Astrocyte (in vitro differentiated cells and primary cell): ENCODE measurements at regions not wholly inside any gene's neighbourhood (a gene's known extent, or its start where the extent isn't known, plus 50 kb on each side); places are given as distances from the start of the nearest gene placed in this dataset.

Source experiments
- DNase-seq: peaks from one replicate; pipeline ENCODE4 v3.0.0-alpha.2; 2010; ENCODE audit warnings: low read depth
- FAIRE-seq: peaks from 2 replicates; lab custom pipeline; 2011; peaks lifted over from hg19 to GRCh38; lab: Jason Lieb, UNC
- H2AFZ ChIP-seq: 2 replicates; pipeline ENCODE4 v1.6.0; 2012; ENCODE audit warnings: low read depth, low read length, inconsistent platforms
- H3K27ac ChIP-seq: 2 replicates; pipeline ENCODE4 v1.5.1; 2011; ENCODE audit warnings: low read depth, low read length, inconsistent platforms
- H3K27me3 ChIP-seq: 2 replicates; pipeline ENCODE4 v1.6.0; 2011; ENCODE audit warnings: low read length, inconsistent platforms; ENCODE audit not compliant: insufficient read depth
- H3K36me3 ChIP-seq: 2 replicates; pipeline ENCODE4 v1.5.1; 2011; ENCODE audit warnings: low read length, inconsistent platforms; ENCODE audit not compliant: insufficient read depth
- H3K4me1 ChIP-seq: 2 replicates; pipeline ENCODE4 v1.5.1; 2011; ENCODE audit warnings: low read length, inconsistent platforms; ENCODE audit not compliant: insufficient read depth
- H3K4me2 ChIP-seq: 2 replicates; pipeline ENCODE4 v1.6.0; 2012; ENCODE audit warnings: low read length, inconsistent platforms
- H3K4me3 ChIP-seq: 2 replicates; pipeline ENCODE4 v1.5.1; 2011; ENCODE audit warnings: low read depth, mild to moderate bottlenecking, low read length, inconsistent platforms; ENCODE audit not compliant: insufficient read depth
- H3K79me2 ChIP-seq: 2 replicates; pipeline ENCODE4 v1.6.0; 2012; ENCODE audit warnings: mild to moderate bottlenecking, low read length, inconsistent platforms; ENCODE audit not compliant: insufficient read depth
- H3K9ac ChIP-seq: 2 replicates; pipeline ENCODE4 v1.6.0; 2012; ENCODE audit warnings: mild to moderate bottlenecking, low read length, inconsistent platforms
- H3K9me3 ChIP-seq: 2 replicates; pipeline ENCODE4 v1.5.1; 2012; ENCODE audit warnings: low read depth, mild to moderate bottlenecking, low read length, inconsistent platforms; ENCODE audit not compliant: insufficient read depth
- H4K20me1 ChIP-seq: 2 replicates; pipeline ENCODE4 v1.6.0; 2012; ENCODE audit warnings: low read length, inconsistent platforms; ENCODE audit not compliant: insufficient read depth
- H3K27ac Mint-ChIP-seq: one replicate; pipeline ENCODE4 v1.8.0; 2021; ENCODE audit warnings: mild to moderate bottlenecking, mixed read lengths; ENCODE audit not compliant: unreplicated experiment
- H3K27me3 Mint-ChIP-seq: one replicate; pipeline ENCODE4 v1.8.0; 2021; ENCODE audit warnings: low read depth, mixed read lengths; ENCODE audit not compliant: unreplicated experiment
- H3K36me3 Mint-ChIP-seq: one replicate; pipeline ENCODE4 v1.8.0; 2021; ENCODE audit warnings: low read depth, mixed read lengths; ENCODE audit not compliant: unreplicated experiment
- H3K4me1 Mint-ChIP-seq: one replicate; pipeline ENCODE4 v1.8.0; 2021; ENCODE audit warnings: low read depth, mixed read lengths; ENCODE audit not compliant: unreplicated experiment
- H3K4me3 Mint-ChIP-seq: one replicate; pipeline ENCODE4 v1.8.0; 2021; ENCODE audit warnings: mild to moderate bottlenecking, moderate library complexity, mixed read lengths; ENCODE audit not compliant: unreplicated experiment
- H3K9me3 Mint-ChIP-seq: one replicate; pipeline ENCODE4 v1.8.0; 2021; ENCODE audit warnings: mild to moderate bottlenecking, mixed read lengths; ENCODE audit not compliant: unreplicated experiment
- EZH2 ChIP-seq: IDR thresholded peaks from 2 replicates; pipeline ENCODE4 v1.6.1; 2012; ENCODE audit warnings: mild to moderate bottlenecking, low read length, inconsistent platforms; ENCODE audit not compliant: insufficient read depth
- TF ChIP-seq, protein P1 (sequence below): IDR thresholded peaks from 2 replicates; pipeline ENCODE4 v1.5.1; 2011; ENCODE audit warnings: low read depth, mild to moderate bottlenecking, inconsistent platforms, low read length, moderate library complexity; ENCODE audit not compliant: insufficient read depth

GRCh38 chr3:194996746-194997145 is 274.2 kb downstream of the XXYLT1 start:
- no peaks in the 10 kb centered on the region for H3K79me2 ChIP-seq
- no peak overlapping the region for H3K9ac ChIP-seq
- H3K27me3 Mint-ChIP-seq: peaks cover 53% of the 10 kb centered on the region
- H4K20me1 ChIP-seq: no peaks in the 10 kb centered on the region
- H3K4me2 ChIP-seq: no peak overlapping the region
- no peak overlapping the region for H2AFZ ChIP-seq
- H3K4me3 ChIP-seq: no peak overlapping the region
- peaks cover 12% of the 10 kb centered on the region for H3K27me3 ChIP-seq
- no peak overlapping the region for H3K4me3 Mint-ChIP-seq
- H3K4me1 Mint-ChIP-seq: peaks cover 3% of the 10 kb centered on the region
- DNase-seq (no peak), FAIRE-seq (no peak)
- H3K4me1 ChIP-seq: no peaks in the 10 kb centered on the region
- H3K36me3 Mint-ChIP-seq: no peaks in the 10 kb centered on the region
- no peak overlapping the region for H3K27ac ChIP-seq
- no peaks in the 10 kb centered on the region for H3K36me3 ChIP-seq
- no peaks in the 10 kb centered on the region for H3K9me3 ChIP-seq
- no peak overlapping the region for H3K27ac Mint-ChIP-seq
- no peak for TF ChIP-seq EZH2
- TF ChIP-seq, protein P1, sequence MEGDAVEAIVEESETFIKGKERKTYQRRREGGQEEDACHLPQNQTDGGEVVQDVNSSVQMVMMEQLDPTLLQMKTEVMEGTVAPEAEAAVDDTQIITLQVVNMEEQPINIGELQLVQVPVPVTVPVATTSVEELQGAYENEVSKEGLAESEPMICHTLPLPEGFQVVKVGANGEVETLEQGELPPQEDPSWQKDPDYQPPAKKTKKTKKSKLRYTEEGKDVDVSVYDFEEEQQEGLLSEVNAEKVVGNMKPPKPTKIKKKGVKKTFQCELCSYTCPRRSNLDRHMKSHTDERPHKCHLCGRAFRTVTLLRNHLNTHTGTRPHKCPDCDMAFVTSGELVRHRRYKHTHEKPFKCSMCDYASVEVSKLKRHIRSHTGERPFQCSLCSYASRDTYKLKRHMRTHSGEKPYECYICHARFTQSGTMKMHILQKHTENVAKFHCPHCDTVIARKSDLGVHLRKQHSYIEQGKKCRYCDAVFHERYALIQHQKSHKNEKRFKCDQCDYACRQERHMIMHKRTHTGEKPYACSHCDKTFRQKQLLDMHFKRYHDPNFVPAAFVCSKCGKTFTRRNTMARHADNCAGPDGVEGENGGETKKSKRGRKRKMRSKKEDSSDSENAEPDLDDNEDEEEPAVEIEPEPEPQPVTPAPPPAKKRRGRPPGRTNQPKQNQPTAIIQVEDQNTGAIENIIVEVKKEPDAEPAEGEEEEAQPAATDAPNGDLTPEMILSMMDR: no peak
- peaks cover 4% of the 10 kb centered on the region for H3K9me3 Mint-ChIP-seq

GRCh38 chr3:194998417-194998816 is 272.5 kb downstream of the XXYLT1 start:
- FAIRE-seq: no peak
- Mint-ChIP-seq H3K27me3 (peaks cover 70% of the 10 kb centered on the region), H3K4me1 (peaks cover 3% of the 10 kb centered on the region), H3K4me3 (no peak overlapping the region), H3K36me3 (no peaks in the 10 kb centered on the region), H3K27ac (no peak overlapping the region), H3K9me3 (peaks cover 8% of the 10 kb centered on the region)
- Histone ChIP-seq H4K20me1 (no peaks in the 10 kb centered on the region), H3K4me1 (no peaks in the 10 kb centered on the region), H2AFZ (no peak overlapping the region), H3K27ac (no peak overlapping the region), H3K4me2 (no peak overlapping the region), H3K36me3 (no peaks in the 10 kb centered on the region), H3K79me2 (no peaks in the 10 kb centered on the region), H3K27me3 (peaks cover 28% of the 10 kb centered on the region), H3K9ac (no peak overlapping the region), H3K9me3 (no peaks in the 10 kb centered on the region), H3K4me3 (no peak overlapping the region)
- TF ChIP-seq, protein P1: no peak
- no peak for TF ChIP-seq EZH2
- DNase-seq: no peak

GRCh38 chr3:194998948-194999347 is 272.0 kb downstream of the XXYLT1 start:
- Histone ChIP-seq H3K36me3 (no peaks in the 10 kb centered on the region), H3K4me2 (no peak overlapping the region), H3K9me3 (no peaks in the 10 kb centered on the region), H3K27ac (no peak overlapping the region), H4K20me1 (no peaks in the 10 kb centered on the region), H3K79me2 (no peaks in the 10 kb centered on the region), H3K9ac (no peak overlapping the region), H3K27me3 (peaks cover 32% of the 10 kb centered on the region), H3K4me1 (no peaks in the 10 kb centered on the region), H2AFZ (no peak overlapping the region), H3K4me3 (no peak overlapping the region)
- Mint-ChIP-seq H3K27ac (peak overlapping the region; percentile 35), H3K4me1 (peaks cover 3% of the 10 kb centered on the region), H3K9me3 (peaks cover 8% of the 10 kb centered on the region), H3K27me3 (peaks cover 75% of the 10 kb centered on the region), H3K4me3 (no peak overlapping the region), H3K36me3 (no peaks in the 10 kb centered on the region)
- no peak for FAIRE-seq
- TF ChIP-seq, protein P1: no peak
- no peak for TF ChIP-seq EZH2
- DNase-seq: no peak
